Smooth muscle cell (in vitro differentiated cells): ENCODE measurements at regions not wholly inside any gene's neighbourhood (a gene's known extent, or its start where the extent isn't known, plus 50 kb on each side); places are given as distances from the start of the nearest gene placed in this dataset.
"Not testable (repeated sequence)": the region's sequence is repeated elsewhere in the genome, so short reads cannot be mapped to it uniquely, and the experiment has no call there.

Experiments
- DNase-seq: peaks from one replicate; lab custom pipeline; 2025; ENCODE audit not compliant: unreplicated experiment; lab: John Stamatoyannopoulos, UW
- H2AFZ ChIP-seq: fragments of 200-600 bp; sonication (generic); 2 replicates; pipeline ENCODE4 v1.6.0; 2016; ENCODE audit warnings: antibody characterized with exemption, low read depth, mild to moderate bottlenecking
- H3F3A ChIP-seq: fragments of 200-600 bp; sonication (generic); 2 replicates; pipeline ENCODE4 v1.6.0; 2017; ENCODE audit warnings: antibody characterized with exemption, low read depth
- H3K27ac ChIP-seq: fragments of 200-600 bp; sonication (generic); 2 replicates; pipeline ENCODE4 v1.5.1; 2016; ENCODE audit warnings: low read depth, mild to moderate bottlenecking
- H3K27me3 ChIP-seq: fragments of 200-600 bp; sonication (generic); 2 replicates; pipeline ENCODE4 v1.6.1; 2016; ENCODE audit warnings: low read depth, mild to moderate bottlenecking
- H3K36me3 ChIP-seq: fragments of 200-600 bp; sonication (generic); 2 replicates; pipeline ENCODE4 v1.5.1; 2016; ENCODE audit warnings: low read depth
- H3K4me1 ChIP-seq: fragments of 200-600 bp; sonication (generic); 2 replicates; pipeline ENCODE4 v1.5.1; 2016; ENCODE audit warnings: low read depth
- H3K4me2 ChIP-seq: fragments of 200-600 bp; sonication (generic); 2 replicates; pipeline ENCODE4 v1.6.0; 2016; ENCODE audit warnings: mild to moderate bottlenecking
- H3K4me3 ChIP-seq: fragments of 200-600 bp; sonication (generic); 2 replicates; pipeline ENCODE4 v1.5.1; 2016; ENCODE audit warnings: mild to moderate bottlenecking
- H3K79me2 ChIP-seq: fragments of 200-600 bp; sonication (generic); 2 replicates; pipeline ENCODE4 v1.6.0; 2016; ENCODE audit warnings: low read depth, mild to moderate bottlenecking
- H3K9ac ChIP-seq: fragments of 200-600 bp; sonication (generic); 2 replicates; pipeline ENCODE4 v1.6.0; 2016; ENCODE audit warnings: low read depth
- H3K9me3 ChIP-seq: fragments of 200-600 bp; sonication (generic); replicated peaks from 2 replicates; pipeline ENCODE4 v1.5.1; 2016; ENCODE audit warnings: low read depth
- H4K20me1 ChIP-seq: fragments of 200-600 bp; sonication (generic); 2 replicates; pipeline ENCODE4 v1.6.0; 2016; ENCODE audit warnings: low read depth
- CTCF ChIP-seq: fragments of 200-600 bp; sonication (generic); IDR thresholded peaks from 2 replicates; pipeline ENCODE4 v1.5.1; 2017; ENCODE audit warnings: borderline replicate concordance, mild to moderate bottlenecking, antibody characterized with exemption; ENCODE audit not compliant: insufficient read depth, poor library complexity, severe bottlenecking
- WGBS: methylation state at CpG from one replicate; pipeline ENCODE4 v1.1.7; 2016; ENCODE audit warnings: low lambda C conversion rate; 5-methylcytosine and 5-hydroxymethylcytosine counted together

- no peak overlapping the region for H3K9ac ChIP-seq
These were observed 111.7 kb downstream of the PCSK1 start for GRCh38 chr5:96321345-96321744.

GRCh38 chr5:96320797-96321196, 112.3 kb downstream of the PCSK1 start:
- no peaks in the 10 kb centered on the region for H4K20me1 ChIP-seq
- no peaks in the 10 kb centered on the region for H3K4me1 ChIP-seq
- H3K9ac ChIP-seq = no peak overlapping the region
- H3F3A ChIP-seq = no peaks in the 10 kb centered on the region
- no peaks in the 10 kb centered on the region for H3K27me3 ChIP-seq
- H3K9me3 ChIP-seq = no peaks in the 10 kb centered on the region
- no peak overlapping the region for H3K27ac ChIP-seq
- no peak for DNase-seq
- TF ChIP-seq CTCF = no peak
- no peak overlapping the region for H2AFZ ChIP-seq
- no peaks in the 10 kb centered on the region for H3K79me2 ChIP-seq
- WGBS = 94% methylated on average over 3 of the region's 3 CpGs
- no peak overlapping the region for H3K4me3 ChIP-seq
- no peaks in the 10 kb centered on the region for H3K36me3 ChIP-seq
- H3K4me2 ChIP-seq = no peak overlapping the region

More at GRCh38 chr5:96321345-96321744, 111.7 kb downstream of the PCSK1 start:
- Histone ChIP-seq H3K4me2 (no peak overlapping the region), H2AFZ (no peak overlapping the region), H3F3A (no peaks in the 10 kb centered on the region), H3K36me3 (no peaks in the 10 kb centered on the region), H3K27ac (no peak overlapping the region), H3K79me2 (no peaks in the 10 kb centered on the region), H3K4me3 (no peak overlapping the region), H3K27me3 (no peaks in the 10 kb centered on the region), H4K20me1 (no peaks in the 10 kb centered on the region), H3K4me1 (no peaks in the 10 kb centered on the region), H3K9me3 (no peaks in the 10 kb centered on the region)
- DNase-seq = no peak
- TF ChIP-seq CTCF = no peak

GRCh38 chr5:96319981-96320739, 112.9 kb downstream of the PCSK1 start:
- H3K4me3 ChIP-seq, H3K4me1 ChIP-seq, H3K27ac ChIP-seq, H3K79me2 ChIP-seq, H3K9me3 ChIP-seq, H4K20me1 ChIP-seq, DNase-seq, H3K4me2 ChIP-seq, H3K27me3 ChIP-seq, H2AFZ ChIP-seq, H3K36me3 ChIP-seq, H3K9ac ChIP-seq, H3F3A ChIP-seq: not testable (repeated sequence)
- WGBS = 84% methylated on average over 11 of the region's 11 CpGs

- no peak for DNase-seq
- Histone ChIP-seq H3K79me2 (no peaks in the 10 kb centered on the region), H3K27me3 (no peaks in the 10 kb centered on the region), H4K20me1 (no peaks in the 10 kb centered on the region), H3F3A (no peaks in the 10 kb centered on the region), H3K9ac (no peak overlapping the region), H3K4me1 (no peaks in the 10 kb centered on the region), H3K27ac (no peak overlapping the region), H3K9me3 (no peaks in the 10 kb centered on the region), H3K4me3 (no peak overlapping the region), H2AFZ (no peak overlapping the region), H3K36me3 (no peaks in the 10 kb centered on the region), H3K4me2 (no peak overlapping the region)
- WGBS = 78% methylated on average over 1 of the region's 1 CpG
- TF ChIP-seq CTCF = no peak
These were observed 114.4 kb downstream of the PCSK1 start for GRCh38 chr5:96318569-96319110.
